Upper lobe of right lung (tissue), 1 donor: ENCODE measurements at regions not wholly inside any gene's neighbourhood (a gene's known extent, or its start where the extent isn't known, plus 50 kb on each side); places are given as distances from the start of the nearest gene placed in this dataset.
"Not testable (repeated sequence)": the region's sequence is repeated elsewhere in the genome, so short reads cannot be mapped to it uniquely, and the experiment has no call there.

ENCODE experiments used
- ATAC-seq: fragments of 200-7000 bp; cut with Tn5 transposase; one replicate; pipeline ENCODE4 v1.9.1; 2020; ENCODE audit warnings: mild to moderate bottlenecking, moderate library complexity
- DNase-seq: peaks from one replicate; pipeline ENCODE4 v3.0.0-alpha.2; 2020
- H3K27ac ChIP-seq: fragments of 200-600 bp; one replicate; pipeline ENCODE4 v1.8.0; 2022
- H3K27me3 ChIP-seq: fragments of 200-600 bp; one replicate; pipeline ENCODE4 v1.8.0; 2022; ENCODE audit warnings: mild to moderate bottlenecking
- H3K36me3 ChIP-seq: fragments of 200-600 bp; one replicate; pipeline ENCODE4 v1.8.0; 2022
- H3K4me1 ChIP-seq: fragments of 200-600 bp; one replicate; pipeline ENCODE4 v1.8.0; 2022
- H3K4me3 ChIP-seq: fragments of 200-600 bp; one replicate; pipeline ENCODE4 v1.8.0; 2022; ENCODE audit warnings: mild to moderate bottlenecking
- H3K9me3 ChIP-seq: fragments of 200-600 bp; one replicate; pipeline ENCODE4 v1.8.0; 2022
- CTCF ChIP-seq: fragments of 200-600 bp; IDR thresholded peaks from one replicate; pipeline ENCODE4 v1.8.0; 2022; ENCODE audit warnings: antibody characterized with exemption
- intact Hi-C: fragments of 100-400 bp; cut with DNase I; formaldehyde crosslinking; loops from one replicate; pipeline ENCODE4 v1.11.0; 2022
- donor health status: DM: no; HTN: yes; CAD: no; lungs with severe emphysema.

GRCh38 chr2:59824314-59824713 is 729.1 kb downstream of the BCL11A start:
- ATAC-seq (no peak), DNase-seq (no peak)
- Histone ChIP-seq H3K36me3 (no peaks in the 10 kb centered on the region), H3K27ac (no peak overlapping the region), H3K4me3 (no peak overlapping the region), H3K4me1 (no peaks in the 10 kb centered on the region), H3K27me3 (no peaks in the 10 kb centered on the region), H3K9me3 (no peaks in the 10 kb centered on the region)
- TF ChIP-seq CTCF = no peak
- intact Hi-C loops = no loop called here

GRCh38 chr2:59816075-59816474 is 737.4 kb downstream of the BCL11A start:
- intact Hi-C loops = no loop called here
- Histone ChIP-seq H3K4me1 (no peaks in the 10 kb centered on the region), H3K27me3 (no peaks in the 10 kb centered on the region), H3K9me3 (no peaks in the 10 kb centered on the region), H3K4me3 (no peak overlapping the region), H3K36me3 (no peaks in the 10 kb centered on the region), H3K27ac (no peak overlapping the region)
- no peak for DNase-seq
- no peak for ATAC-seq
- TF ChIP-seq CTCF = no peak

GRCh38 chr2:59810283-59810682 is 743.2 kb downstream of the BCL11A start:
- H3K27ac ChIP-seq, intact Hi-C loops, H3K4me1 ChIP-seq, ATAC-seq, H3K36me3 ChIP-seq, H3K4me3 ChIP-seq, H3K9me3 ChIP-seq, H3K27me3 ChIP-seq, DNase-seq: not testable (repeated sequence)

- H3K4me3 ChIP-seq = no peak overlapping the region
- H3K4me1 ChIP-seq = no peaks in the 10 kb centered on the region
- no peak for DNase-seq
- intact Hi-C loops = no loop called here
- no peak overlapping the region for H3K27ac ChIP-seq
- no peak for TF ChIP-seq CTCF
- no peak for ATAC-seq
- no peaks in the 10 kb centered on the region for H3K9me3 ChIP-seq
- H3K36me3 ChIP-seq = no peaks in the 10 kb centered on the region
- no peaks in the 10 kb centered on the region for H3K27me3 ChIP-seq
Measured at GRCh38 chr2:59806486-59806885, 747.0 kb downstream of the BCL11A start.

- no peaks in the 10 kb centered on the region for H3K27me3 ChIP-seq
- intact Hi-C loops = no loop called here
- no peak overlapping the region for H3K4me3 ChIP-seq
- no peak overlapping the region for H3K27ac ChIP-seq
- no peaks in the 10 kb centered on the region for H3K9me3 ChIP-seq
- DNase-seq = no peak
- H3K4me1 ChIP-seq = no peaks in the 10 kb centered on the region
- no peak for TF ChIP-seq CTCF
- ATAC-seq = no peak
- no peaks in the 10 kb centered on the region for H3K36me3 ChIP-seq
Measured at GRCh38 chr2:59804732-59805131, 748.7 kb downstream of the BCL11A start.

GRCh38 chr2:59803586-59803985 is 749.9 kb downstream of the BCL11A start:
- TF ChIP-seq CTCF = no peak

More at GRCh38 chr2:59803586-59803985, 749.9 kb downstream of the BCL11A start:
- H3K9me3 ChIP-seq = no peaks in the 10 kb centered on the region
- H3K4me3 ChIP-seq = no peak overlapping the region
- DNase-seq = no peak
- no peaks in the 10 kb centered on the region for H3K4me1 ChIP-seq
- H3K36me3 ChIP-seq = no peaks in the 10 kb centered on the region
- intact Hi-C loops = no loop called here
- H3K27ac ChIP-seq = no peak overlapping the region
- H3K27me3 ChIP-seq = no peaks in the 10 kb centered on the region
- ATAC-seq = no peak
